Testis (tissue), 2 donors: ENCODE measurements at regions not wholly inside any gene's neighbourhood (a gene's known extent, or its start where the extent isn't known, plus 50 kb on each side); places are given as distances from the start of the nearest gene placed in this dataset.

Experiments
- DNase-seq: peaks from one replicate; pipeline ENCODE4 v3.0.0-alpha.2; 2019
- H3K27ac ChIP-seq, 2 donors: fragments of 200-600 bp; sonication (generic); one replicate each; pipeline ENCODE4 v1.5.1; 2019
- H3K27me3 ChIP-seq: fragments of 200-600 bp; sonication (generic); one replicate; pipeline ENCODE4 v1.5.1; 2019
- H3K36me3 ChIP-seq: fragments of 200-600 bp; sonication (generic); one replicate; pipeline ENCODE4 v1.5.1; 2017; ENCODE audit warnings: low read depth; ENCODE audit errors: missing control alignments
- H3K4me1 ChIP-seq: fragments of 200-600 bp; sonication (generic); one replicate; pipeline ENCODE4 v1.5.1; 2019
- H3K4me3 ChIP-seq, 2 donors: fragments of 200-600 bp; sonication (generic); one replicate each; pipeline ENCODE4 v1.5.1; 2017 to 2019
- H3K9me3 ChIP-seq: fragments of 200-600 bp; sonication (generic); one replicate; pipeline ENCODE4 v1.5.1; 2017
- POLR2A ChIP-seq: fragments of 450-650 bp; IDR thresholded peaks from one replicate; pipeline ENCODE4 v1.6.1; 2017; ENCODE audit warnings: antibody characterized with exemption, mild to moderate bottlenecking, moderate library complexity
- WGBS, 2 donors: methylation state at CpG; one replicate each; pipeline ENCODE4 v1.1.5; 2018; 5-methylcytosine and 5-hydroxymethylcytosine counted together
- intact Hi-C: fragments of 100-400 bp; cut with DNase I; formaldehyde crosslinking; loops from one replicate; pipeline ENCODE4 v1.15.1; 2023; ENCODE audit warnings: low total_unique reads
- TF ChIP-seq, protein P1 (sequence below), 3 experiments: fragments of 450-650 bp in 2 of 3; fragments of 200-600 bp in 1 of 3; sonication (generic) in 1 of 3; IDR thresholded peaks; one replicate each; pipeline ENCODE4 v1.5.1; 2016 to 2019; ENCODE audit warnings: antibody characterized with exemption in 3 of 3, mild to moderate bottlenecking in 2 of 3, moderate library complexity in 1 of 3

DNA sequence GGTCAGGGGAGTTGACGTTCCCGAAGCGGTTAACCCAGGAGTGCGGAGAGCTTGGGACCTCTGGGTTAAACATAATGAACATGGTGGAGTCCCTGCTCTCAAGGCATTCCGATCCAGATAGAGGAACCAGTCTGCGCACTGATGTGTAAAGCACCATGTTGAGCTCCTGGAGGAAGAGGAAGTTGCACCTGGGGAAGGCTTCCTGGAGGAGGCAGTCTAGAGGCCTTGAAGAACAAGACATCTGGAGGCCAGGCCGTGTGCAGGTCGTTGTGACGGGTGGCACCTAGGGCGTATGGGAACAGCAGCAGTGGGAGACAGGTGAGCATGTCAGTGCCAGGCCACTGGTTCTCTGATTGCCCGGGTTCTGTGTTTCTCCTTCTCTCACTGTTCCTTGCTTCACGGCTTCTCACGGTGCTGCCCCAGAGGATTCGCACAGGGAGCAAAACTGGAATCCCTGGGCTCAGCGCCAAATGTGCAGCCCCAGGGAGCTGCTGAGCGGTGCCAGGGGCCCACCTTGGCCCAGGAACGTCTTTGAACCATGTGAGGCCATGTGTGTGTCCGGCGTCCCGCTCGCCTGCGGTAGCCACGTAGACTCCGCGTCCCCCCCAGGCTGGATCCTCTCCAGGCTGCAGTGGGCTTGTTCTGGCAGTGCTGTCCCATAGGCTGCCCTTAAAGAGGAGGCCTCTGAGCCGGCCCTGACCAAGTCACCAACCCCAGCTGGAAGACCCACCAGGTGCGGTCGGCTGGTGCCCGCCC lies 122.9 kb upstream of the GALNT2 start:
- Histone ChIP-seq H3K4me1 (no peaks in the 10 kb centered on the region), H3K36me3 (no peaks in the 10 kb centered on the region), H3K9me3 (no peaks in the 10 kb centered on the region), H3K27ac (no peak overlapping the region), H3K27me3 (no peaks in the 10 kb centered on the region), H3K4me3 (no peak overlapping the region)
- no peak for DNase-seq
- intact Hi-C loops: no loop called here
- no peak for TF ChIP-seq POLR2A
- TF ChIP-seq, protein P1, sequence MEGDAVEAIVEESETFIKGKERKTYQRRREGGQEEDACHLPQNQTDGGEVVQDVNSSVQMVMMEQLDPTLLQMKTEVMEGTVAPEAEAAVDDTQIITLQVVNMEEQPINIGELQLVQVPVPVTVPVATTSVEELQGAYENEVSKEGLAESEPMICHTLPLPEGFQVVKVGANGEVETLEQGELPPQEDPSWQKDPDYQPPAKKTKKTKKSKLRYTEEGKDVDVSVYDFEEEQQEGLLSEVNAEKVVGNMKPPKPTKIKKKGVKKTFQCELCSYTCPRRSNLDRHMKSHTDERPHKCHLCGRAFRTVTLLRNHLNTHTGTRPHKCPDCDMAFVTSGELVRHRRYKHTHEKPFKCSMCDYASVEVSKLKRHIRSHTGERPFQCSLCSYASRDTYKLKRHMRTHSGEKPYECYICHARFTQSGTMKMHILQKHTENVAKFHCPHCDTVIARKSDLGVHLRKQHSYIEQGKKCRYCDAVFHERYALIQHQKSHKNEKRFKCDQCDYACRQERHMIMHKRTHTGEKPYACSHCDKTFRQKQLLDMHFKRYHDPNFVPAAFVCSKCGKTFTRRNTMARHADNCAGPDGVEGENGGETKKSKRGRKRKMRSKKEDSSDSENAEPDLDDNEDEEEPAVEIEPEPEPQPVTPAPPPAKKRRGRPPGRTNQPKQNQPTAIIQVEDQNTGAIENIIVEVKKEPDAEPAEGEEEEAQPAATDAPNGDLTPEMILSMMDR (IDR thresholded peaks at IDR 0.05): no peak
- WGBS, 2 donors: 87 to 88% methylated on average over 11 to 29 of the region's 29 CpGs

DNA sequence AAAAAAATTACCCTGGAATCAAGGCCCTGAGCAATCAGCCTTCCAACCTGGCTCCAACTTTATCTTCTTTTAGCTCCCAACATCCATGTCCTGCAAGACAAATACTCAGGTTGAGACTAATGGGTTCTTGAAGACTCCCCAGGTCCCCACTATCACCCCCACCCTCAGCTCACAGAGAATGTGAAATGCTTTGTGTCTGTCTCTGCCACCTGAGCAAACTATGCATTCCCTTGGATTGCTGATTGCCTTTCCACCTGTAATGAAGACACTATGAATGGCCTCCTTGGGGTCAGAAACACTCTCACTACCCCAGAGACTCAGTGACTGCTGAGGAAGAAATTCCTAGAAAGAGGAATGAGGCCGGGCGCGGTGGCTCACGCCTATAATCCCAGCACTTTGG lies 121.2 kb upstream of the GALNT2 start:
- H3K36me3 ChIP-seq: no peaks in the 10 kb centered on the region
- no peak overlapping the region for H3K4me3 ChIP-seq
- no peaks in the 10 kb centered on the region for H3K27me3 ChIP-seq
- intact Hi-C loops: no loop called here
- DNase-seq: no peak
- no peaks in the 10 kb centered on the region for H3K4me1 ChIP-seq
- TF ChIP-seq, protein P1 (IDR thresholded peaks at IDR 0.05): no peak
- no peak for TF ChIP-seq POLR2A
- no peaks in the 10 kb centered on the region for H3K9me3 ChIP-seq
- H3K27ac ChIP-seq: no peak overlapping the region
- 92 to 94% methylated on average over 4 of the region's 4 CpGs for WGBS, 2 donors

DNA sequence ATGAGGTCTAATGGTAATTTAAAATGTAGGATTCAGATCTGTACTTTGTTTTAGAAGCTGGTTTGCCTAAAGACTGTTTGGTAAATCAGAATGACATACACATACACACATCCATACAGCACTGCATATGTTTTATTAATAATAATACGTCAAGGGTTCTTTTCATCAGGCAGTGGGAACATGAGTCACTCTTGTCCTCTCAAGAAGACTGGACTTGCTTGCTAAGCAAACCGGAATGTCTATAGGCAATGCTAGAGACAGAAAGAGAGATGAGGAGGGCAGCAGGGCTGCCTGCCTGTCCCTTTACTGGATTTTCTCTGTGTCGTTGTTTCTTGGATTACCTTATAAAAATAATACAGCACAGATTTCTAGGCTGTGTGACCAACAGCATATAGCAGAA lies 119.1 kb upstream of the GALNT2 start:
- Histone ChIP-seq H3K27me3 (no peaks in the 10 kb centered on the region), H3K9me3 (no peaks in the 10 kb centered on the region), H3K4me1 (peaks cover 5% of the 10 kb centered on the region), H3K4me3 (no peak overlapping the region), H3K36me3 (no peaks in the 10 kb centered on the region), H3K27ac (no peak overlapping the region)
- DNase-seq: no peak
- intact Hi-C loops: no loop called here
- 84 to 92% methylated on average over 3 of the region's 3 CpGs for WGBS, 2 donors
- TF ChIP-seq, protein P1 (IDR thresholded peaks at IDR 0.05): no peak
- TF ChIP-seq POLR2A: no peak

DNA sequence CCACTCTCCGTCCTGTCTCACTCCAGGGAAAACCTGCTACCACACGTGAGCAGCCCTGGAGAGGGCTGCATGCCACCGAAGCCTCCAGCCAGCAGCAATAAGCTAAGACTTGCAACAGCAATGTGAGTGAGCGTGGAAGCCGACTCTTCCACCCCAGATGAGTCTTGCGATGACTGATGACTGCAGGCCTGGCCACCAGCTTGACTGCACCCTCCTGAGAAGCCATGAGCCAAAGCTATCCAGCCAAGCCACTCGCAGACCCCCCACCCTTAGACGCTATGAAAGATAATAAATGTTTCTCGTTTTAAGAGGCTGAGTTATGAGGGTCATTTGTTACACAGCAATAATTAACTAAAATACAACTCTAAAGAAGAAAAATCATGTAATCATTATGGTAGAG lies 118.6 kb upstream of the GALNT2 start:
- H3K4me1 ChIP-seq: peaks cover 5% of the 10 kb centered on the region
- no peak overlapping the region for H3K27ac ChIP-seq
- TF ChIP-seq, protein P1 (IDR thresholded peaks at IDR 0.05): no peak
- TF ChIP-seq POLR2A: no peak
- intact Hi-C loops: no loop called here
- no peak for DNase-seq
- 77 to 87% methylated on average over 9 of the region's 9 CpGs for WGBS, 2 donors
- no peaks in the 10 kb centered on the region for H3K36me3 ChIP-seq
- H3K4me3 ChIP-seq: no peak overlapping the region
- no peaks in the 10 kb centered on the region for H3K27me3 ChIP-seq
- no peaks in the 10 kb centered on the region for H3K9me3 ChIP-seq

DNA sequence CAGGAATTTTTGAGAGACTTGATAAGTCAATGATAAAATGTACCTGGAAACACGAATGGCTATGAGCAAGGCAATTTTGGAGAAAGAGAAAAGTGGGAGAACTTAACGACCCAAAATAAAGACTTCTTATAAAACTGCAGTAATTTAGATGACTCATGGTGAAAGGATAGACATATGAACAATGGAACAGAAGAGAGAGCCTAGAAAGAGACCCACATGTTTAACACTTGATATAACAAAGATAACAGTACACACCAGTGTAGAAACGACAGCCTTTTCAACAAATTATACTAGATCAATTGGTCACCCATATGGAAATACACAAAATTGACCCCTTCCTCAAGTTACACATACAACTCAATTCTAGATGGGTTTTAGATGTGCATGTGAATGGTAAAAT lies 117.5 kb upstream of the GALNT2 start:
- DNase-seq: no peak
- Histone ChIP-seq H3K4me1 (peaks cover 5% of the 10 kb centered on the region), H3K4me3 (no peak overlapping the region), H3K36me3 (no peaks in the 10 kb centered on the region), H3K27ac (no peak overlapping the region), H3K9me3 (no peaks in the 10 kb centered on the region), H3K27me3 (no peaks in the 10 kb centered on the region)
- 76 to 78% methylated on average over 3 of the region's 3 CpGs for WGBS, 2 donors
- TF ChIP-seq, protein P1 (IDR thresholded peaks at IDR 0.05): no peak
- TF ChIP-seq POLR2A: no peak
- intact Hi-C loops: no loop called here
